ENCODE measurements at regions not wholly inside any gene's neighbourhood (a gene's known extent, or its start where the extent isn't known, plus 50 kb on each side); places are given as distances from the start of the nearest gene placed in this dataset.

GRCh38 chrX:45669715-45670340 lies 469.2 kb upstream of the DIPK2B start:
- 95% methylated on average over 4 of the region's 5 CpGs for WGBS
- Histone ChIP-seq H3K36me3 (ENCODE audit: insufficient read depth, low read length) (no peaks in the 10 kb centered on the region), H3K27me3 (ENCODE audit: insufficient read depth, low read length) (no peaks in the 10 kb centered on the region), H3K4me1 (ENCODE audit: insufficient read depth, low read length) (no peaks in the 10 kb centered on the region), H3K9ac (ENCODE audit: low read depth, low read length) (no peak overlapping the region), H3K4me3 (ENCODE audit: low read length) (no peak overlapping the region), H3K27ac (ENCODE audit: low read depth, low read length) (no peak overlapping the region), H3K9me3 (ENCODE audit: insufficient read depth, low read depth, low read length) (no peaks in the 10 kb centered on the region)

- WGBS: 93% methylated on average over 5 of the region's 6 CpGs
- Histone ChIP-seq H3K4me3 (ENCODE audit: low read length) (no peak overlapping the region), H3K9me3 (ENCODE audit: insufficient read depth, low read depth, low read length) (no peaks in the 10 kb centered on the region), H3K27ac (ENCODE audit: low read depth, low read length) (no peak overlapping the region), H3K27me3 (ENCODE audit: insufficient read depth, low read length) (no peaks in the 10 kb centered on the region), H3K4me1 (ENCODE audit: insufficient read depth, low read length) (no peaks in the 10 kb centered on the region), H3K9ac (ENCODE audit: low read depth, low read length) (no peak overlapping the region), H3K36me3 (ENCODE audit: insufficient read depth, low read length) (no peaks in the 10 kb centered on the region)
Measured at GRCh38 chrX:45668686-45669443, 468.2 kb upstream of the DIPK2B start.

DNA sequence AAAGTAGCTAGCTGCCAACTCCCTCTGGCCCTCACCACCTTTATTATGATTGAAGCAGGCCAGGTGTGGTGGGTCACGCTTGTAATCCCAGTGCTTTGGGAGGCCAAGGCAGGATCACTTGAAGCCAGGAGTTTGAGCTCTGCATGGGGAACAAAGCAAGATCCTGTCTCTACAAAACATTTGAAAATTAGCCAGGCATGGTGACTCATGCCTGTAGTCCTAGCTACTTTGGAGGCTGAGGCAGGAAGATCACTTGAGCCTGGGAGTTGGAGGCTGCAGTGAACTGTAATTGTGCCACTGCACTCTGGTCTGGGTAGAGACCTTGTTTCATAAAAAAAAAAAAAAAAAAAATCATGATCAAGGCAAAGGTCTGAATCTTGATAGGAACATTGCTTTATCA lies 467.0 kb upstream of the DIPK2B start:
- no peaks in the 10 kb centered on the region for H3K36me3 ChIP-seq (ENCODE audit: insufficient read depth, low read length)
- H3K9me3 ChIP-seq (ENCODE audit: insufficient read depth, low read depth, low read length): no peaks in the 10 kb centered on the region
- no peaks in the 10 kb centered on the region for H3K27me3 ChIP-seq (ENCODE audit: insufficient read depth, low read length)
- no peak overlapping the region for H3K27ac ChIP-seq (ENCODE audit: low read depth, low read length)
- H3K4me1 ChIP-seq (ENCODE audit: insufficient read depth, low read length): no peaks in the 10 kb centered on the region
- no peak overlapping the region for H3K4me3 ChIP-seq (ENCODE audit: low read length)
- 91% methylated on average over 1 of the region's 1 CpG for WGBS
- H3K9ac ChIP-seq (ENCODE audit: low read depth, low read length): no peak overlapping the region

GRCh38 chrX:45664727-45665290 lies 464.1 kb upstream of the DIPK2B start:
- Histone ChIP-seq H3K4me3 (ENCODE audit: low read length) (no peak overlapping the region), H3K9me3 (ENCODE audit: insufficient read depth, low read depth, low read length) (no peaks in the 10 kb centered on the region), H3K36me3 (ENCODE audit: insufficient read depth, low read length) (no peaks in the 10 kb centered on the region), H3K4me1 (ENCODE audit: insufficient read depth, low read length) (no peaks in the 10 kb centered on the region), H3K27me3 (ENCODE audit: insufficient read depth, low read length) (no peaks in the 10 kb centered on the region), H3K9ac (ENCODE audit: low read depth, low read length) (no peak overlapping the region), H3K27ac (ENCODE audit: low read depth, low read length) (no peak overlapping the region)
- WGBS: 96% methylated on average over 19 of the region's 19 CpGs

DNA sequence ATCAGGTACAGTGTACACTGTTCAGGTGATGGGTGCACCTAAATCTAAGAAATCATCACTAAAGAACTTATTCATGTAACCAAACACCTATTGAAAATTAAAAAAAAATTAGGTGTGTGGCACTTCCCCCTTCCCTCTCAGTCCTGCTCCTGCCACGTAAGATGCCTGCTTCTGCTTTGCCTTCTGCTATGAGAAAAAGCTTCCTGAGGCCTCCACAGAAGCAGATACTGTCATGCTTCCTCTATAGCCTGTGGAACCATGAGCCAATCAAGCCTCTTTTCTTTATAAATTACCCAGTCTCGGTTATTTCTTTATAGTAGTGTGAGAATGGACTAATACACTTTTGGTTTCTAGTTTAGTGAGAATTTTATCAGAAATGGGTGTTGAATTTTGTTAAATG lies 459.8 kb upstream of the DIPK2B start:
- Histone ChIP-seq H3K4me1 (ENCODE audit: insufficient read depth, low read length) (no peaks in the 10 kb centered on the region), H3K9ac (ENCODE audit: low read depth, low read length) (no peak overlapping the region), H3K27ac (ENCODE audit: low read depth, low read length) (no peak overlapping the region), H3K36me3 (ENCODE audit: insufficient read depth, low read length) (no peaks in the 10 kb centered on the region), H3K9me3 (ENCODE audit: insufficient read depth, low read depth, low read length) (no peaks in the 10 kb centered on the region), H3K27me3 (ENCODE audit: insufficient read depth, low read length) (no peaks in the 10 kb centered on the region), H3K4me3 (ENCODE audit: low read length) (no peak overlapping the region)
- WGBS: 94% methylated on average over 1 of the region's 2 CpGs

DNA sequence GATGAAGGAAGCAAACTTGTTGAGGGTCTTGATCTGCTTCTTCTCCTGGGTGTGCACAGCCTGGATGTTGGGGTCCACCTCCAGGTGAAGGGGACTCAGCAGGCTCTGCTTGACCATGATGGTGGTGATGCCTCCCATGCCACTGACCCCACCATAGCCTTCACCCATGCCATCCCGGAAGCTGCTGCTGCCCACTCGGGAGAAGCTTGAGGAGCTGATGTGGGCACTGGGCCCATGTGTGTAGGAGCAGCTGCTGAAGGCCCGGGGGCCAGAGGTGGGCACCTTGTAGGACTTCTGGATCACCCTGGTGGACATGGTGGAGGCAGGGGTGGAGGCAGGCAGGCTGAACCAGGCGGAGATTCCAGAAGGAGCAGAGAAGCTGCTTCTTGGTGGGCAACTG lies 432.7 kb upstream of the DIPK2B start:
- H3K9ac ChIP-seq (ENCODE audit: low read depth, low read length): no peak overlapping the region
- H3K9me3 ChIP-seq (ENCODE audit: insufficient read depth, low read depth, low read length): peaks cover 7% of the 10 kb centered on the region; the same call in 1 of the 2 replicates
- 98% methylated on average over 3 of the region's 4 CpGs for WGBS
- no peaks in the 10 kb centered on the region for H3K4me1 ChIP-seq (ENCODE audit: insufficient read depth, low read length)
- H3K4me3 ChIP-seq (ENCODE audit: low read length): no peak overlapping the region
- no peaks in the 10 kb centered on the region for H3K27me3 ChIP-seq (ENCODE audit: insufficient read depth, low read length)
- H3K27ac ChIP-seq (ENCODE audit: low read depth, low read length): no peak overlapping the region
- H3K36me3 ChIP-seq (ENCODE audit: insufficient read depth, low read length): no peaks in the 10 kb centered on the region

GRCh38 chrX:45632506-45632905 lies 431.8 kb upstream of the DIPK2B start:
- Histone ChIP-seq H3K27me3 (ENCODE audit: insufficient read depth, low read length) (no peaks in the 10 kb centered on the region), H3K4me1 (ENCODE audit: insufficient read depth, low read length) (no peaks in the 10 kb centered on the region), H3K4me3 (ENCODE audit: low read length) (no peak overlapping the region), H3K36me3 (ENCODE audit: insufficient read depth, low read length) (no peaks in the 10 kb centered on the region), H3K9ac (ENCODE audit: low read depth, low read length) (no peak overlapping the region), H3K9me3 (ENCODE audit: insufficient read depth, low read depth, low read length) (peaks cover 7% of the 10 kb centered on the region; the same call in 1 of the 2 replicates), H3K27ac (ENCODE audit: low read depth, low read length) (no peak overlapping the region)
- WGBS: 96% methylated on average over 17 of the region's 17 CpGs

- Histone ChIP-seq H3K27me3 (ENCODE audit: insufficient read depth, low read length) (no peaks in the 10 kb centered on the region), H3K4me3 (ENCODE audit: low read length) (no peak overlapping the region), H3K4me1 (ENCODE audit: insufficient read depth, low read length) (no peaks in the 10 kb centered on the region), H3K9me3 (ENCODE audit: insufficient read depth, low read depth, low read length) (peaks cover 7% of the 10 kb centered on the region; the same call in 1 of the 2 replicates), H3K36me3 (ENCODE audit: insufficient read depth, low read length) (no peaks in the 10 kb centered on the region), H3K27ac (ENCODE audit: low read depth, low read length) (no peak overlapping the region), H3K9ac (ENCODE audit: low read depth, low read length) (no peak overlapping the region)
- WGBS: no CpG with 5 or more reads among the region's 1 CpG
Measured at GRCh38 chrX:45630078-45630477, 429.4 kb upstream of the DIPK2B start.

- 86% methylated on average over 1 of the region's 1 CpG for WGBS
- Histone ChIP-seq H3K36me3 (ENCODE audit: insufficient read depth, low read length) (no peaks in the 10 kb centered on the region), H3K27ac (ENCODE audit: low read depth, low read length) (no peak overlapping the region), H3K27me3 (ENCODE audit: insufficient read depth, low read length) (no peaks in the 10 kb centered on the region), H3K9me3 (ENCODE audit: insufficient read depth, low read depth, low read length) (peaks cover 7% of the 10 kb centered on the region; the same call in 1 of the 2 replicates), H3K9ac (ENCODE audit: low read depth, low read length) (no peak overlapping the region), H3K4me3 (ENCODE audit: low read length) (no peak overlapping the region), H3K4me1 (ENCODE audit: insufficient read depth, low read length) (no peaks in the 10 kb centered on the region)
Measured at GRCh38 chrX:45628041-45628440, 427.4 kb upstream of the DIPK2B start.

DNA sequence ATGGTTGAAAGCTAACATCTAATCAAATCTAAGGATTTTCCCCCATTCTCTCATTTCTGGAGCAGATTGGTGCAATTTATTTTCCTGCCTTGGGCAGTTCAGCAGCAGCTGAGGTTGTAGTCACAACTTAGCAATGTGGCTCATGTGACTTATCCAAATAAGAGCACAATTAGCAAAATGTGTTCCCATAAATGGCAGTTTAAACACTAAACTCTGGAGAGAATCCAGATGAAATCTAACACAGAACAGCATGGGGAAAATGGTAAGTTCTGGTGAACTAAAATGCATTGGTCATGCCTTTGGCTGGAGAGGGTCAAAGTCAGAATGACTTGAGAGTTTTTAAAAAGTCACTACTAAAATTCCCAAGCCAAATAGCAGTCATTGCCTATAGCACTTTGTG lies 422.6 kb upstream of the DIPK2B start:
- Histone ChIP-seq H3K9me3 (ENCODE audit: insufficient read depth, low read depth, low read length) (no peaks in the 10 kb centered on the region), H3K9ac (ENCODE audit: low read depth, low read length) (no peak overlapping the region), H3K27ac (ENCODE audit: low read depth, low read length) (no peak overlapping the region), H3K4me1 (ENCODE audit: insufficient read depth, low read length) (peaks cover 9% of the 10 kb centered on the region), H3K27me3 (ENCODE audit: insufficient read depth, low read length) (no peaks in the 10 kb centered on the region), H3K4me3 (ENCODE audit: low read length) (no peak overlapping the region), H3K36me3 (ENCODE audit: insufficient read depth, low read length) (no peaks in the 10 kb centered on the region)

- Histone ChIP-seq H3K9ac (ENCODE audit: low read depth, low read length) (no peak overlapping the region), H3K27ac (ENCODE audit: low read depth, low read length) (no peak overlapping the region), H3K4me1 (ENCODE audit: insufficient read depth, low read length) (peaks cover 9% of the 10 kb centered on the region), H3K27me3 (ENCODE audit: insufficient read depth, low read length) (no peaks in the 10 kb centered on the region), H3K4me3 (ENCODE audit: low read length) (no peak overlapping the region), H3K36me3 (ENCODE audit: insufficient read depth, low read length) (no peaks in the 10 kb centered on the region), H3K9me3 (ENCODE audit: insufficient read depth, low read depth, low read length) (0 out of 2 replicates have a peak, but pooled peaks cover 3% of the 10 kb centered on the region)
Measured at GRCh38 chrX:45622538-45622937, 421.9 kb upstream of the DIPK2B start.

All from HUES64 (cell line).